ENCODE measurements at regions not wholly inside any gene's neighbourhood (a gene's known extent, or its start where the extent isn't known, plus 50 kb on each side); places are given as distances from the start of the nearest gene placed in this dataset.

- no peak for DNase-seq
- Histone ChIP-seq H3K9me3 (ENCODE audit: severe bottlenecking) (peaks cover 24% of the 10 kb centered on the region), H3K36me3 (no peaks in the 10 kb centered on the region), H3K4me3 (ENCODE audit: low read depth, low read length) (no peak overlapping the region), H3K27me3 (ENCODE audit: insufficient read depth, low read depth, severe bottlenecking) (peaks cover 62% of the 10 kb centered on the region), H3K27ac (no peak overlapping the region)
- TF ChIP-seq CTCF (IDR thresholded peaks at IDR 0.05; ENCODE audit: low read depth, low read length) = no peak
Measured at GRCh38 chr6:27100921-27101320, 146.6 kb upstream of the PRSS16 start.

- no peak overlapping the region for H3K4me3 ChIP-seq (ENCODE audit: low read depth, low read length)
- H3K9me3 ChIP-seq (ENCODE audit: severe bottlenecking) = peaks cover 16% of the 10 kb centered on the region
- no peak for TF ChIP-seq CTCF (IDR thresholded peaks at IDR 0.05; ENCODE audit: low read depth, low read length)
- no peaks in the 10 kb centered on the region for H3K36me3 ChIP-seq
- H3K27ac ChIP-seq = no peak overlapping the region
- no peak for DNase-seq
- H3K27me3 ChIP-seq (ENCODE audit: insufficient read depth, low read depth, severe bottlenecking) = peaks cover 62% of the 10 kb centered on the region
Measured at GRCh38 chr6:27101824-27102223, 145.7 kb upstream of the PRSS16 start.

- no peak for TF ChIP-seq CTCF (IDR thresholded peaks at IDR 0.05; ENCODE audit: low read depth, low read length)
- DNase-seq = no peak
- H3K27ac ChIP-seq = no peak overlapping the region
- H3K9me3 ChIP-seq (ENCODE audit: severe bottlenecking) = peaks cover 4% of the 10 kb centered on the region
- H3K36me3 ChIP-seq = no peaks in the 10 kb centered on the region
- H3K27me3 ChIP-seq (ENCODE audit: insufficient read depth, low read depth, severe bottlenecking) = peaks cover 69% of the 10 kb centered on the region
- no peak overlapping the region for H3K4me3 ChIP-seq (ENCODE audit: low read depth, low read length)
Measured at GRCh38 chr6:27106382-27106781, 141.1 kb upstream of the PRSS16 start.

GRCh38 chr6:27111743-27112142 lies 135.8 kb upstream of the PRSS16 start:
- no peak for DNase-seq

GRCh38 chr6:27112974-27113373 lies 134.5 kb upstream of the PRSS16 start:
- no peak for TF ChIP-seq CTCF (IDR thresholded peaks at IDR 0.05; ENCODE audit: low read depth, low read length)
- Histone ChIP-seq H3K27me3 (ENCODE audit: insufficient read depth, low read depth, severe bottlenecking) (peaks cover 66% of the 10 kb centered on the region), H3K36me3 (no peaks in the 10 kb centered on the region), H3K4me3 (ENCODE audit: low read depth, low read length) (no peak overlapping the region), H3K27ac (no peak overlapping the region), H3K9me3 (ENCODE audit: severe bottlenecking) (peaks cover 28% of the 10 kb centered on the region)
- DNase-seq = no peak

More at GRCh38 chr6:27111743-27112142, 135.8 kb upstream of the PRSS16 start:
- H3K36me3 ChIP-seq = no peaks in the 10 kb centered on the region
- H3K27ac ChIP-seq = no peak overlapping the region
- peaks cover 64% of the 10 kb centered on the region for H3K27me3 ChIP-seq (ENCODE audit: insufficient read depth, low read depth, severe bottlenecking)
- peaks cover 28% of the 10 kb centered on the region for H3K9me3 ChIP-seq (ENCODE audit: severe bottlenecking)
- no peak overlapping the region for H3K4me3 ChIP-seq (ENCODE audit: low read depth, low read length)
- no peak for TF ChIP-seq CTCF (IDR thresholded peaks at IDR 0.05; ENCODE audit: low read depth, low read length)

- H3K27me3 ChIP-seq (ENCODE audit: insufficient read depth, low read depth, severe bottlenecking) = peaks cover 83% of the 10 kb centered on the region
- no peaks in the 10 kb centered on the region for H3K9me3 ChIP-seq (ENCODE audit: severe bottlenecking)
- no peak overlapping the region for H3K4me3 ChIP-seq (ENCODE audit: low read depth, low read length)
- no peak overlapping the region for H3K27ac ChIP-seq
- no peak for TF ChIP-seq CTCF (IDR thresholded peaks at IDR 0.05; ENCODE audit: low read depth, low read length)
- H3K36me3 ChIP-seq = no peaks in the 10 kb centered on the region
- DNase-seq = no peak
Measured at GRCh38 chr6:27119329-27119728, 128.2 kb upstream of the PRSS16 start.

Measured in WERI-Rb-1 (cell line).